OCI-LY3 (cell line): ENCODE measurements at regions not wholly inside any gene's neighbourhood (a gene's known extent, or its start where the extent isn't known, plus 50 kb on each side); places are given as distances from the start of the nearest gene placed in this dataset.
A peak's percentile ranks its signal among the peaks of the same experiment; 100 is the strongest.

ENCODE experiments used
- H2AFZ ChIP-seq: fragments of 200-600, 300-600 bp; shearing (Covaris generic); 2 replicates; pipeline ENCODE4 v1.6.0; 2014; ENCODE audit warnings: antibody characterized with exemption, low read depth, low read length
- H3K27ac ChIP-seq: fragments of 200-600, 300-600 bp; sonication (generic); 2 replicates; pipeline ENCODE4 v1.5.1; 2014; ENCODE audit warnings: mild to moderate bottlenecking, low read length, moderate library complexity, mixed read lengths
- H3K27me3 ChIP-seq: fragments of 200-600, 300-600 bp; sonication (generic); 2 replicates; pipeline ENCODE4 v1.6.1; 2014; ENCODE audit warnings: low read depth, low read length, mixed read lengths
- H3K36me3 ChIP-seq: fragments of 200-600, 300-600 bp; sonication (generic); replicated peaks from 2 replicates; pipeline ENCODE3; 2014; ENCODE audit warnings: low read depth, low read length, mixed read lengths
- H3K4me1 ChIP-seq: fragments of 300-600, 200-600 bp; sonication (generic); 2 replicates; pipeline ENCODE4 v1.6.1; 2014; ENCODE audit warnings: low read length, mixed read lengths
- H3K4me2 ChIP-seq: fragments of 200-600, 300-600 bp; sonication (generic); 2 replicates; pipeline ENCODE4 v1.6.1; 2014; ENCODE audit warnings: low read length, mixed read lengths
- H3K4me3 ChIP-seq: fragments of 300-600, 200-600 bp; sonication (generic); 2 replicates; pipeline ENCODE4 v1.5.1; 2014; ENCODE audit warnings: antibody characterized with exemption, mild to moderate bottlenecking, low read length, moderate library complexity
- H3K79me2 ChIP-seq: fragments of 300-600, 200-600 bp; shearing (Covaris generic); 2 replicates; pipeline ENCODE4 v1.6.1; 2014; ENCODE audit warnings: mild to moderate bottlenecking, low read length, mixed read lengths
- H3K9ac ChIP-seq: fragments of 300-600, 200-600 bp; shearing (Covaris generic); 2 replicates; pipeline ENCODE4 v1.6.0; 2014; ENCODE audit warnings: mild to moderate bottlenecking, low read length, moderate library complexity
- H3K9me3 ChIP-seq: fragments of 200-600, 300-600 bp; shearing (Covaris generic); 2 replicates; pipeline ENCODE4 v1.6.1; 2014; ENCODE audit warnings: low read length, mixed read lengths; ENCODE audit not compliant: insufficient read depth
- H4K20me1 ChIP-seq: fragments of 200-600, 300-600 bp; sonication (generic); 2 replicates; pipeline ENCODE4 v1.6.1; 2016; ENCODE audit warnings: low read length, mixed read lengths; ENCODE audit not compliant: insufficient read depth
- EZH2phosphoT487 ChIP-seq: fragments of 200-600 bp; shearing (Covaris generic); IDR thresholded peaks from 2 replicates; pipeline ENCODE4 v1.6.1; 2018; ENCODE audit warnings: antibody characterized with exemption, mixed run types, low read depth
- TF ChIP-seq, protein P1 (sequence below): fragments of 200-600, 300-600 bp; sonication (generic); IDR thresholded peaks from 2 replicates; pipeline ENCODE4 v1.5.1; 2014; ENCODE audit warnings: antibody characterized with exemption, low read length, low read depth

GRCh38 chr2:8462899-8463648 is 218.8 kb upstream of the ID2 start:
- Histone ChIP-seq H3K4me2 (no peak overlapping the region), H3K4me3 (no peak overlapping the region)
- TF ChIP-seq, protein P1, sequence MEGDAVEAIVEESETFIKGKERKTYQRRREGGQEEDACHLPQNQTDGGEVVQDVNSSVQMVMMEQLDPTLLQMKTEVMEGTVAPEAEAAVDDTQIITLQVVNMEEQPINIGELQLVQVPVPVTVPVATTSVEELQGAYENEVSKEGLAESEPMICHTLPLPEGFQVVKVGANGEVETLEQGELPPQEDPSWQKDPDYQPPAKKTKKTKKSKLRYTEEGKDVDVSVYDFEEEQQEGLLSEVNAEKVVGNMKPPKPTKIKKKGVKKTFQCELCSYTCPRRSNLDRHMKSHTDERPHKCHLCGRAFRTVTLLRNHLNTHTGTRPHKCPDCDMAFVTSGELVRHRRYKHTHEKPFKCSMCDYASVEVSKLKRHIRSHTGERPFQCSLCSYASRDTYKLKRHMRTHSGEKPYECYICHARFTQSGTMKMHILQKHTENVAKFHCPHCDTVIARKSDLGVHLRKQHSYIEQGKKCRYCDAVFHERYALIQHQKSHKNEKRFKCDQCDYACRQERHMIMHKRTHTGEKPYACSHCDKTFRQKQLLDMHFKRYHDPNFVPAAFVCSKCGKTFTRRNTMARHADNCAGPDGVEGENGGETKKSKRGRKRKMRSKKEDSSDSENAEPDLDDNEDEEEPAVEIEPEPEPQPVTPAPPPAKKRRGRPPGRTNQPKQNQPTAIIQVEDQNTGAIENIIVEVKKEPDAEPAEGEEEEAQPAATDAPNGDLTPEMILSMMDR = no peak
- no peak for TF ChIP-seq EZH2phosphoT487

DNA sequence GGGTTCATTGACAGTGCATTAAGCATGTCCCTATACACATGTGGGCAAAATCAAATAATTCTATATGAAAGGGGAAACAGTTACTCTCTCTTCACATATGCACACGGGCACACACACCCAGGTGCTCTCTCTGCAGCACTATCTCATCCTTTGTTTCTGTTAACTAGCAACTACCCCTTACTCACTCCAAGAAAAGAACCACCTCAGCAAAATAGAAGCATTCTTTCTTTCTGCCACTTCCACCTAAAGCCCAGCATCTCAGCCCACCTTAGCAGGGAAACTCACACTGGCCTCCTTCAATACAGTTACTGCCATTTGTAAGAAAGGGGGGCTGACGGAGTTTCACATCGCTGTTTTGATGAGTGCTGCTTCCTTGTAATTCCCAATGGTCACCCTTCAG is 216.3 kb upstream of the ID2 start:
- Histone ChIP-seq H3K36me3 (no peaks in the 10 kb centered on the region), H3K4me3 (no peak overlapping the region), H2AFZ (no peak overlapping the region), H3K4me1 (peaks cover 24% of the 10 kb centered on the region), H3K27ac (no peak overlapping the region), H3K27me3 (no peaks in the 10 kb centered on the region), H4K20me1 (no peaks in the 10 kb centered on the region), H3K9ac (no peak overlapping the region), H3K79me2 (no peaks in the 10 kb centered on the region), H3K4me2 (peak overlapping the region; percentile 25), H3K9me3 (no peaks in the 10 kb centered on the region)
- TF ChIP-seq, protein P1 = no peak
- TF ChIP-seq EZH2phosphoT487 = no peak

More at GRCh38 chr2:8462899-8463648, 218.8 kb upstream of the ID2 start:
- Histone ChIP-seq H3K27me3 (no peaks in the 10 kb centered on the region; the same call in 1 of the 2 replicates), H3K27ac (no peak overlapping the region), H3K9ac (no peak overlapping the region), H4K20me1 (no peaks in the 10 kb centered on the region), H3K79me2 (no peaks in the 10 kb centered on the region), H3K4me1 (peaks cover 30% of the 10 kb centered on the region), H3K9me3 (no peaks in the 10 kb centered on the region), H2AFZ (no peak overlapping the region), H3K36me3 (no peaks in the 10 kb centered on the region)

GRCh38 chr2:8469709-8470493 is 212.0 kb upstream of the ID2 start:
- H2AFZ ChIP-seq = no peak overlapping the region
- H3K4me1 ChIP-seq = peaks cover 46% of the 10 kb centered on the region
- H4K20me1 ChIP-seq = no peaks in the 10 kb centered on the region
- H3K36me3 ChIP-seq = no peaks in the 10 kb centered on the region
- no peaks in the 10 kb centered on the region for H3K79me2 ChIP-seq
- no peak overlapping the region for H3K4me2 ChIP-seq
- H3K9ac ChIP-seq = no peak overlapping the region
- no peaks in the 10 kb centered on the region for H3K9me3 ChIP-seq
- TF ChIP-seq, protein P1 = no peak
- TF ChIP-seq EZH2phosphoT487 = no peak
- H3K27ac ChIP-seq = no peak overlapping the region
- no peaks in the 10 kb centered on the region for H3K27me3 ChIP-seq
- H3K4me3 ChIP-seq = no peak overlapping the region

GRCh38 chr2:8472545-8473323 is 209.1 kb upstream of the ID2 start:
- H2AFZ ChIP-seq = no peak overlapping the region
- no peak overlapping the region for H3K4me3 ChIP-seq
- peak overlapping the region; percentile 53 for H3K27ac ChIP-seq
- no peaks in the 10 kb centered on the region for H3K79me2 ChIP-seq
- no peaks in the 10 kb centered on the region for H3K36me3 ChIP-seq
- no peaks in the 10 kb centered on the region for H3K27me3 ChIP-seq
- peaks cover 62% of the 10 kb centered on the region for H3K4me1 ChIP-seq
- no peaks in the 10 kb centered on the region for H3K9me3 ChIP-seq
- H3K9ac ChIP-seq = no peak overlapping the region; the same call in 1 of the 2 replicates
- peak overlapping the region; percentile 41 for H3K4me2 ChIP-seq
- TF ChIP-seq, protein P1 = no peak
- TF ChIP-seq EZH2phosphoT487 = no peak
- H4K20me1 ChIP-seq = no peaks in the 10 kb centered on the region
